ENCODE measurements at regions not wholly inside any gene's neighbourhood (a gene's known extent, or its start where the extent isn't known, plus 50 kb on each side); places are given as distances from the start of the nearest gene placed in this dataset.

GRCh38 chr7:47221826-47222225, 360.1 kb downstream of the TNS3 start:
- Histone ChIP-seq H3K36me3 (no peaks in the 10 kb centered on the region), H3K4me1 (peaks cover 0 to under 1% of the 10 kb centered on the region in 2 donors), H3K27ac (no peak overlapping the region), H3K27me3 (no peaks in the 10 kb centered on the region), H3K4me3 (no peak overlapping the region), H3K9me3 (no peaks in the 10 kb centered on the region)
- intact Hi-C loops (cut with DNase I; ENCODE audit: low total_unique reads), result no loop called here
- in situ Hi-C loops (cut with MboI; ENCODE audit: low sequenced_read_pairs in 4 of 4), result no loop called here
- DNase-seq, result no peak
- no peak for ATAC-seq
- TF ChIP-seq POLR2A (IDR thresholded peaks at IDR 0.05) (no peak), CTCF (IDR thresholded peaks at IDR 0.05 in 4 of 5, conservative IDR thresholded peaks at IDR 0.05 in 1 of 5) (no peak)

DNA sequence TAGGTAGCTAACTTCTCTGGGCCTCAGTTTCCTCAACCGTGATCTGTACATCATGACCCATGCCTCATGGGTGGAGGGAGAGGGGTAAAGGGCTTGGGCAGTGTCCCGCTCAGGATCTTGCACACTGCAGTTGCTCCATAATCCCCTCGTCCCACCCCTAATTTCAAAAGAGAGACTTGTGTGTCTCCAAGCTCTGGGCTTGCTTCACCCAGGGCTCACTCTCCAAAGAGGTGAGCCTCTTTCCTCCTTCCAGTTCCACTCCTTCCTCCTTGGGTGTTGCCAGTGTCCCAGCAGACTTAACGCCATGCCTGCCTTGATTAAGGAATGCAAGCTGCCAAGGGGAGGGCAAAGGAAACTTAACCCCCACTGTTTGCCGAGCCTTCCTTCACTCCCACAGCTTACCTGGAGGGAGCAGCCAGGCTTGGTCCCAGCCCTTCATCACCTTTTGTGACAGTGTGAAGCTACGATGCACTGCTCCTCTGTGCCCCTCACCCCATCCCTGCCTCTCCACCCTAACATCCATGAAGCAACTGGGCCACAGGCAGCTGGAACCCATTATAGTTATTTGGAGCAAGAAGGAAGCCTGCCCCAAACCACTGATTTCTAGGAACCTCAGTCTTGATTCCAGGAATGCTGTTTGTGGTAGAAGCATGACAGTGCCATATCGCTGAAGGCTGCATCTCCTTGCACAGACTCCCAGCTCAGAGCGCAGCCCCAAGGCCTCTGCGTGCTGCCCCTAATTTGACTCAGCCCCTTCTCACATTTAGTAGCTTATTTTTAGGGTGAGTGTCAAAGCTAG, 363.3 kb downstream of the TNS3 start:
- TF ChIP-seq POLR2A (IDR thresholded peaks at IDR 0.05), result no peak
- no peak for TF ChIP-seq CTCF (IDR thresholded peaks at IDR 0.05 in 4 of 5, conservative IDR thresholded peaks at IDR 0.05 in 1 of 5)
- Histone ChIP-seq H3K36me3 (no peaks in the 10 kb centered on the region), H3K9me3 (no peaks in the 10 kb centered on the region), H3K4me1 (no peaks in the 10 kb centered on the region), H3K27me3 (no peaks in the 10 kb centered on the region), H3K4me3 (no peak overlapping the region), H3K27ac (no peak overlapping the region)
- intact Hi-C loops (cut with DNase I; ENCODE audit: low total_unique reads) (no loop called here), in situ Hi-C loops (cut with MboI; ENCODE audit: low sequenced_read_pairs in 4 of 4) (no loop called here)
- no peak for DNase-seq
- no peak for ATAC-seq

GRCh38 chr7:47217570-47218360, 364.1 kb downstream of the TNS3 start:
- in situ Hi-C loops (cut with MboI; ENCODE audit: low sequenced_read_pairs in 4 of 4), result no loop called here
- H3K4me3 ChIP-seq, result no peak overlapping the region

GRCh38 chr7:47217086-47217485, 364.8 kb downstream of the TNS3 start:
- no peak for DNase-seq
- Histone ChIP-seq H3K4me3 (no peak overlapping the region), H3K27ac (no peak overlapping the region), H3K4me1 (no peaks in the 10 kb centered on the region), H3K36me3 (no peaks in the 10 kb centered on the region), H3K9me3 (no peaks in the 10 kb centered on the region), H3K27me3 (no peaks in the 10 kb centered on the region)
- intact Hi-C loops (cut with DNase I; ENCODE audit: low total_unique reads) (no loop called here), in situ Hi-C loops (cut with MboI; ENCODE audit: low sequenced_read_pairs in 4 of 4) (no loop called here)
- TF ChIP-seq CTCF (IDR thresholded peaks at IDR 0.05 in 4 of 5, conservative IDR thresholded peaks at IDR 0.05 in 1 of 5), result no peak
- TF ChIP-seq POLR2A (IDR thresholded peaks at IDR 0.05), result no peak
- no peak for ATAC-seq

More at GRCh38 chr7:47217570-47218360, 364.1 kb downstream of the TNS3 start:
- no peak overlapping the region for H3K27ac ChIP-seq
- no peaks in the 10 kb centered on the region for H3K9me3 ChIP-seq
- ATAC-seq (no peak), DNase-seq (no peak)
- H3K27me3 ChIP-seq, result no peaks in the 10 kb centered on the region
- no peak for TF ChIP-seq CTCF (IDR thresholded peaks at IDR 0.05 in 4 of 5, conservative IDR thresholded peaks at IDR 0.05 in 1 of 5)
- TF ChIP-seq POLR2A (IDR thresholded peaks at IDR 0.05), result no peak
- no peaks in the 10 kb centered on the region for H3K4me1 ChIP-seq
- H3K36me3 ChIP-seq, result no peaks in the 10 kb centered on the region
- intact Hi-C loops (cut with DNase I; ENCODE audit: low total_unique reads), result no loop called here
